Fibroblast of the aortic adventitia (primary cell): ENCODE measurements at regions not wholly inside any gene's neighbourhood (a gene's known extent, or its start where the extent isn't known, plus 50 kb on each side); places are given as distances from the start of the nearest gene placed in this dataset.

ENCODE experiments used
- DNase-seq: peaks from one replicate; pipeline ENCODE4 v3.0.0-alpha.2; 2010; ENCODE audit warnings: low read depth
- H3K4me3 ChIP-seq: 2 replicates; pipeline ENCODE4 v1.5.1; 2011; ENCODE audit warnings: low read depth, mild to moderate bottlenecking, control low read depth, low read length, moderate library complexity
- CTCF ChIP-seq: IDR thresholded peaks from 2 replicates; pipeline ENCODE4 v1.5.1; 2011; ENCODE audit warnings: mild to moderate bottlenecking, low read length, control low read depth, inconsistent platforms; ENCODE audit not compliant: insufficient read depth

- no peak overlapping the region for H3K4me3 ChIP-seq
- no peak for TF ChIP-seq CTCF
- no peak for DNase-seq
These were observed 185.3 kb downstream of the NRIP1 start for GRCh38 chr21:14879458-14879857.

GRCh38 chr21:14878971-14879370 is 185.8 kb downstream of the NRIP1 start:
- H3K4me3 ChIP-seq: no peak overlapping the region
- no peak for TF ChIP-seq CTCF
- no peak for DNase-seq

DNA sequence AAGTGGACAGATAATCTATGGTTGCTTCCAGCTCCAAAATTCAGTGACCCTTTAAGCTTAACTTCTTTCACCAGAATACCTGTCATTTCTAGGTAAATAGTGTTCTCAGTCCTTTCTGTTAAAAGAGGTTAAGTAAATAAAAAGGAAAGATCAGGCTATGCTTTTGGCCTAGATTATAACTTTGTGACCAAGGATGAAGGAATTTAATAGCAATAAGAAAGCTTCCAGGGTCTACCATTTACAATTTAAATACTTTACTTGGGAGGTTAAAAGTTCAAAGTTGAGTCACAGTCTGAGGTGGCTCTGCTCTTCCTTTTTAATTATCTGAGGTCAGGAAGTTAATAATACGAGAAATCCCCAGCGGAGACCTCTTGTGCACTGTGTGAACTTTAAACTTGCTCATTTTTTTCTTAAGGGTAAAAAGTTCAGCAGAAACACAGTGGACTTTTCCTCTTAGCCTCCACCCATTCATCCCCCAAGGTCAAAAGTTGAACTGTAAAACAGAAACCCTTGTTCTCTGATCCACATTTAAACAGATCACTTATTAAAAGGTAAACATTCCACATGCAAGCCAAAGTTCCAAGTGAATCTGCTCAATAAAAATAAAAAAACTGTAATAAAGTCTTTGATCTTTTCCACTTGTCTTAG is 187.1 kb downstream of the NRIP1 start:
- peak; percentile 58 for DNase-seq
- no peak for TF ChIP-seq CTCF
- H3K4me3 ChIP-seq: no peak overlapping the region

- no peak for TF ChIP-seq CTCF
- no peak for DNase-seq
- no peak overlapping the region for H3K4me3 ChIP-seq
These were observed 188.3 kb downstream of the NRIP1 start for GRCh38 chr21:14876524-14876840.

- DNase-seq: no peak
- no peak overlapping the region for H3K4me3 ChIP-seq
These were observed 188.9 kb downstream of the NRIP1 start for GRCh38 chr21:14875704-14876523.

GRCh38 chr21:14875186-14875585 is 189.6 kb downstream of the NRIP1 start:
- no peak overlapping the region for H3K4me3 ChIP-seq
- DNase-seq: no peak
- TF ChIP-seq CTCF: no peak

More at GRCh38 chr21:14875704-14876523, 188.9 kb downstream of the NRIP1 start:
- no peak for TF ChIP-seq CTCF
